HG03045 (cell line): ENCODE measurements at regions not wholly inside any gene's neighbourhood (a gene's known extent, or its start where the extent isn't known, plus 50 kb on each side); places are given as distances from the start of the nearest gene placed in this dataset.
A peak's percentile ranks its signal among the peaks of the same experiment; 100 is the strongest.

ENCODE experiments used
- ATAC-seq: cut with Tn5 transposase; IDR thresholded peaks from one replicate; pipeline ENCODE4 v1.9.1; 2021; ENCODE audit warnings: mild to moderate bottlenecking, moderate library complexity; ENCODE audit not compliant: unreplicated experiment

GRCh38 chr2:58578276-58578675, 337.2 kb upstream of the FANCL start:
- ATAC-seq: no peak

- ATAC-seq: no peak
Observed at GRCh38 chr2:58574873-58575272, 333.7 kb upstream of the FANCL start.

- ATAC-seq: no peak
Observed at GRCh38 chr2:58572731-58573130, 331.6 kb upstream of the FANCL start.

GRCh38 chr2:58571181-58571852, 330.2 kb upstream of the FANCL start:
- ATAC-seq: peak; percentile 89

GRCh38 chr2:58569475-58570185, 328.5 kb upstream of the FANCL start:
- ATAC-seq: no peak

GRCh38 chr2:58568901-58569300, 327.8 kb upstream of the FANCL start:
- no peak for ATAC-seq

GRCh38 chr2:58562276-58562675, 321.2 kb upstream of the FANCL start:
- no peak for ATAC-seq

GRCh38 chr2:58560531-58560930, 319.4 kb upstream of the FANCL start:
- no peak for ATAC-seq

GRCh38 chr2:58558881-58559280, 317.8 kb upstream of the FANCL start:
- ATAC-seq: no peak

GRCh38 chr2:58557176-58557575, 316.1 kb upstream of the FANCL start:
- no peak for ATAC-seq

- no peak for ATAC-seq
Observed at GRCh38 chr2:58553937-58554336, 312.8 kb upstream of the FANCL start.

- no peak for ATAC-seq
Observed at GRCh38 chr2:58553522-58553921, 312.4 kb upstream of the FANCL start.

GRCh38 chr2:58545300-58546280, 304.5 kb upstream of the FANCL start:
- ATAC-seq: no peak

GRCh38 chr2:58543442-58543841, 302.3 kb upstream of the FANCL start:
- no peak for ATAC-seq

- no peak for ATAC-seq
Observed at GRCh38 chr2:58541511-58541910, 300.4 kb upstream of the FANCL start.

GRCh38 chr2:58540681-58541080, 299.6 kb upstream of the FANCL start:
- ATAC-seq: no peak

- ATAC-seq: no peak
Observed at GRCh38 chr2:58539973-58540372, 298.8 kb upstream of the FANCL start.

GRCh38 chr2:58535990-58536389, 294.9 kb upstream of the FANCL start:
- no peak for ATAC-seq

GRCh38 chr2:58535182-58535581, 294.1 kb upstream of the FANCL start:
- no peak for ATAC-seq

- no peak for ATAC-seq
Observed at GRCh38 chr2:58533376-58533775, 292.3 kb upstream of the FANCL start.

GRCh38 chr2:58532641-58533040, 291.5 kb upstream of the FANCL start:
- ATAC-seq: no peak
